ENCODE measurements at regions not wholly inside any gene's neighbourhood (a gene's known extent, or its start where the extent isn't known, plus 50 kb on each side); places are given as distances from the start of the nearest gene placed in this dataset.

DNA sequence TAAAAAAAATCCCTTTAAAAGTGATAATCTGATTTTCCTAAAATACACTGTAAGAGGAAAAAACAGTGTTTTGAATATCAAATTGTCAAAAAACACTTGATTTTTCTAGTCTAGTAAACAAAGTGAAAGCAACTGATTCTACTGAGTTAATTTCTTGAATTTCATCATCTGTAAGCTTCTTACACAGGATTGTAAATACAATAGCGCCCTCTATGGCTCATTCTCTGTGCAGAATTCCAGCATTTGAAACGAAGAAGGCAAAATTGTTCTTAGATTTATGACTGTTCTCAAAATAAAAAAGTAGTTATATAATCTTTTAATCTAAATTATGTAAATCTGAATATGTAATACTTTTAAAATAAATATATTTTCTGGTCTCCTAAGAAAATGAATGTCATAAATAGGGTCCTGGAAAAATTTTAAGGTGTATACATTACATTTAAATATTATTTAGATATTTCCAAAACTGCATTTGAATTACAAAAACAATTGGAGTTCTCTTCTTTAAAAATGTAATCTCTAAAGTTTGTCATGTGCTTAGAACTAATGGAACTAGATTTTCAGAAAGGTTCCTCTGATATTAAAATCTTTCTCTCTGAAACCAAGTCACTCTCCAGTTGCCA lies 176.9 kb upstream of the MC4R start:
- Histone ChIP-seq H3K36me3 (ENCODE audit: control insufficient read depth in 4 of 4, insufficient read depth in 3 of 4, low read depth in 1 of 4, low read length in 3 of 4) (no peaks in the 10 kb centered on the region), H3K9me3 (ENCODE audit: control insufficient read depth in 4 of 4, low read length in 3 of 4) (no peaks in the 10 kb centered on the region), H3K27ac (ENCODE audit: low read depth in 1 of 2, low read length in 2 of 2) (no peak overlapping the region), H3K27me3 (ENCODE audit: control insufficient read depth in 4 of 4, insufficient read depth in 4 of 4, low read length in 3 of 4) (no peaks in the 10 kb centered on the region), H3K4me3 (ENCODE audit: low read depth in 1 of 3, low read length in 3 of 3) (no peak overlapping the region), H3K9ac (ENCODE audit: low read depth in 1 of 2, low read length in 2 of 2) (no peak overlapping the region), H3K4me1 (ENCODE audit: control insufficient read depth in 4 of 4, insufficient read depth in 4 of 4, low read length in 3 of 4) (no peaks in the 10 kb centered on the region)
- TF ChIP-seq FOXA1 (IDR thresholded peaks at IDR 0.05) (no peak), RAD21 (IDR thresholded peaks at IDR 0.05) (peak; percentile 82 to 86), HNF4G (IDR thresholded peaks at IDR 0.05) (no peak)
- TF ChIP-seq, protein P1, sequence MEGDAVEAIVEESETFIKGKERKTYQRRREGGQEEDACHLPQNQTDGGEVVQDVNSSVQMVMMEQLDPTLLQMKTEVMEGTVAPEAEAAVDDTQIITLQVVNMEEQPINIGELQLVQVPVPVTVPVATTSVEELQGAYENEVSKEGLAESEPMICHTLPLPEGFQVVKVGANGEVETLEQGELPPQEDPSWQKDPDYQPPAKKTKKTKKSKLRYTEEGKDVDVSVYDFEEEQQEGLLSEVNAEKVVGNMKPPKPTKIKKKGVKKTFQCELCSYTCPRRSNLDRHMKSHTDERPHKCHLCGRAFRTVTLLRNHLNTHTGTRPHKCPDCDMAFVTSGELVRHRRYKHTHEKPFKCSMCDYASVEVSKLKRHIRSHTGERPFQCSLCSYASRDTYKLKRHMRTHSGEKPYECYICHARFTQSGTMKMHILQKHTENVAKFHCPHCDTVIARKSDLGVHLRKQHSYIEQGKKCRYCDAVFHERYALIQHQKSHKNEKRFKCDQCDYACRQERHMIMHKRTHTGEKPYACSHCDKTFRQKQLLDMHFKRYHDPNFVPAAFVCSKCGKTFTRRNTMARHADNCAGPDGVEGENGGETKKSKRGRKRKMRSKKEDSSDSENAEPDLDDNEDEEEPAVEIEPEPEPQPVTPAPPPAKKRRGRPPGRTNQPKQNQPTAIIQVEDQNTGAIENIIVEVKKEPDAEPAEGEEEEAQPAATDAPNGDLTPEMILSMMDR (IDR thresholded peaks at IDR 0.05; ENCODE audit: low read depth, low read length, missing input control): peak; percentile 71
- TF ChIP-seq, protein P2, sequence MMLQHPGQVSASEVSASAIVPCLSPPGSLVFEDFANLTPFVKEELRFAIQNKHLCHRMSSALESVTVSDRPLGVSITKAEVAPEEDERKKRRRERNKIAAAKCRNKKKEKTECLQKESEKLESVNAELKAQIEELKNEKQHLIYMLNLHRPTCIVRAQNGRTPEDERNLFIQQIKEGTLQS (IDR thresholded peaks at IDR 0.05): peak; percentile 81
- no peak for DNase-seq (ENCODE audit: low spot score)
- WGBS: under 1% methylated on average over 2 of the region's 2 CpGs

DNA sequence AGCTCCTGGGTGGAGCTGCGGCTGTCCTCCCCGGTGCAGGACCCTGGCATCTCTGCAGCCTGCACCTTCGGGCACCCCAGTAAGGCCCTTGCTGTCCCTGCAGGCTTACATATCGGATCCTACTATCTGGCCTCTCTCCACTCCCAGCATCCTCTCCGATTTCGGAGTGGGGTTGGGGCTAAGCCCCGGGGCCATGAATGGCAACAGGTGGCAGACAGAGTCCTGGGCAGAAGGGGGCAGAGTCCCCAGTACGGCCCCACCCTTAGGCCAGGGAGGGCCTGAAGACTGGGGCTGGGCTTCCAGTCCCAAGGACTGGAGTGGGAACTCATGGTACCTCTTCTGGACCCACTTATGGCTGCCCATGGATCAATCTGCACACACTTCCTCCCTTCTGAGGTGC lies 180.4 kb upstream of the MC4R start:
- TF ChIP-seq JUND (IDR thresholded peaks at IDR 0.05) (no peak), RAD21 (IDR thresholded peaks at IDR 0.05) (no peak), NR2F2 (IDR thresholded peaks at IDR 0.05) (no peak), TAF1 (conservative IDR thresholded peaks at IDR 0.05) (no peak), HNF4G (IDR thresholded peaks at IDR 0.05) (no peak), HNF4A (conservative IDR thresholded peaks at IDR 0.05) (no peak), FOXA2 (IDR thresholded peaks at IDR 0.05) (no peak), RXRA (IDR thresholded peaks at IDR 0.05) (no peak), SP1 (IDR thresholded peaks at IDR 0.05) (no peak)
- TF ChIP-seq, protein P1 (IDR thresholded peaks at IDR 0.05; ENCODE audit: low read depth, low read length, missing input control): no peak
- TF ChIP-seq, protein P3, sequence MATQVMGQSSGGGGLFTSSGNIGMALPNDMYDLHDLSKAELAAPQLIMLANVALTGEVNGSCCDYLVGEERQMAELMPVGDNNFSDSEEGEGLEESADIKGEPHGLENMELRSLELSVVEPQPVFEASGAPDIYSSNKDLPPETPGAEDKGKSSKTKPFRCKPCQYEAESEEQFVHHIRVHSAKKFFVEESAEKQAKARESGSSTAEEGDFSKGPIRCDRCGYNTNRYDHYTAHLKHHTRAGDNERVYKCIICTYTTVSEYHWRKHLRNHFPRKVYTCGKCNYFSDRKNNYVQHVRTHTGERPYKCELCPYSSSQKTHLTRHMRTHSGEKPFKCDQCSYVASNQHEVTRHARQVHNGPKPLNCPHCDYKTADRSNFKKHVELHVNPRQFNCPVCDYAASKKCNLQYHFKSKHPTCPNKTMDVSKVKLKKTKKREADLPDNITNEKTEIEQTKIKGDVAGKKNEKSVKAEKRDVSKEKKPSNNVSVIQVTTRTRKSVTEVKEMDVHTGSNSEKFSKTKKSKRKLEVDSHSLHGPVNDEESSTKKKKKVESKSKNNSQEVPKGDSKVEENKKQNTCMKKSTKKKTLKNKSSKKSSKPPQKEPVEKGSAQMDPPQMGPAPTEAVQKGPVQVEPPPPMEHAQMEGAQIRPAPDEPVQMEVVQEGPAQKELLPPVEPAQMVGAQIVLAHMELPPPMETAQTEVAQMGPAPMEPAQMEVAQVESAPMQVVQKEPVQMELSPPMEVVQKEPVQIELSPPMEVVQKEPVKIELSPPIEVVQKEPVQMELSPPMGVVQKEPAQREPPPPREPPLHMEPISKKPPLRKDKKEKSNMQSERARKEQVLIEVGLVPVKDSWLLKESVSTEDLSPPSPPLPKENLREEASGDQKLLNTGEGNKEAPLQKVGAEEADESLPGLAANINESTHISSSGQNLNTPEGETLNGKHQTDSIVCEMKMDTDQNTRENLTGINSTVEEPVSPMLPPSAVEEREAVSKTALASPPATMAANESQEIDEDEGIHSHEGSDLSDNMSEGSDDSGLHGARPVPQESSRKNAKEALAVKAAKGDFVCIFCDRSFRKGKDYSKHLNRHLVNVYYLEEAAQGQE (IDR thresholded peaks at IDR 0.05): no peak
- TF ChIP-seq, protein P4, sequence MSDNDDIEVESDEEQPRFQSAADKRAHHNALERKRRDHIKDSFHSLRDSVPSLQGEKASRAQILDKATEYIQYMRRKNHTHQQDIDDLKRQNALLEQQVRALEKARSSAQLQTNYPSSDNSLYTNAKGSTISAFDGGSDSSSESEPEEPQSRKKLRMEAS (IDR thresholded peaks at IDR 0.05): no peak
- TF ChIP-seq, protein P2 (IDR thresholded peaks at IDR 0.05): no peak
- Histone ChIP-seq H3K36me3 (ENCODE audit: control insufficient read depth in 4 of 4, insufficient read depth in 3 of 4, low read depth in 1 of 4, low read length in 3 of 4) (no peaks in the 10 kb centered on the region), H3K9ac (ENCODE audit: low read depth in 1 of 2, low read length in 2 of 2) (no peak overlapping the region), H3K9me3 (ENCODE audit: control insufficient read depth in 4 of 4, low read length in 3 of 4) (no peaks in the 10 kb centered on the region), H3K4me3 (ENCODE audit: low read depth in 1 of 3, low read length in 3 of 3) (no peak overlapping the region), H3K4me1 (ENCODE audit: control insufficient read depth in 4 of 4, insufficient read depth in 4 of 4, low read length in 3 of 4) (no peaks in the 10 kb centered on the region), H3K27me3 (ENCODE audit: control insufficient read depth in 4 of 4, insufficient read depth in 4 of 4, low read length in 3 of 4) (no peaks in the 10 kb centered on the region), H3K27ac (ENCODE audit: low read depth in 1 of 2, low read length in 2 of 2) (no peak overlapping the region)
- DNase-seq (ENCODE audit: low spot score): no peak
- 86% methylated on average over 8 of the region's 8 CpGs for WGBS
